ENCODE measurements at regions not wholly inside any gene's neighbourhood (a gene's known extent, or its start where the extent isn't known, plus 50 kb on each side); places are given as distances from the start of the nearest gene placed in this dataset.

GRCh38 chr3:177425042-177425441 is 227.8 kb upstream of the TBL1XR1 start:
- TF ChIP-seq REST (IDR thresholded peaks at IDR 0.05; ENCODE audit: insufficient read depth in 1 of 2, low read depth in 2 of 2, low read length in 2 of 2) (no peak), TAF1 (IDR thresholded peaks at IDR 0.05; ENCODE audit: borderline replicate concordance, insufficient read depth, low read length) (no peak), POLR2AphosphoS5 (IDR thresholded peaks at IDR 0.05; ENCODE audit: low read depth, low read length) (no peak), SIN3A (IDR thresholded peaks at IDR 0.05; ENCODE audit: borderline replicate concordance, insufficient read depth, low read length) (no peak)
